Ishikawa (cell line): ENCODE measurements at regions not wholly inside any gene's neighbourhood (a gene's known extent, or its start where the extent isn't known, plus 50 kb on each side); places are given as distances from the start of the nearest gene placed in this dataset.

Experiments
- CEBPB ChIP-seq: IDR thresholded peaks from 2 replicates; pipeline ENCODE4 v1.6.1; 2012
- RAD21 ChIP-seq: IDR thresholded peaks from 2 replicates; pipeline ENCODE4 v1.6.1; 2012; ENCODE audit warnings: low read depth
- TF ChIP-seq, protein P1 (sequence below): IDR thresholded peaks from 2 replicates; pipeline ENCODE4 v1.6.1; 2012; ENCODE audit warnings: low read depth, mild to moderate bottlenecking

DNA sequence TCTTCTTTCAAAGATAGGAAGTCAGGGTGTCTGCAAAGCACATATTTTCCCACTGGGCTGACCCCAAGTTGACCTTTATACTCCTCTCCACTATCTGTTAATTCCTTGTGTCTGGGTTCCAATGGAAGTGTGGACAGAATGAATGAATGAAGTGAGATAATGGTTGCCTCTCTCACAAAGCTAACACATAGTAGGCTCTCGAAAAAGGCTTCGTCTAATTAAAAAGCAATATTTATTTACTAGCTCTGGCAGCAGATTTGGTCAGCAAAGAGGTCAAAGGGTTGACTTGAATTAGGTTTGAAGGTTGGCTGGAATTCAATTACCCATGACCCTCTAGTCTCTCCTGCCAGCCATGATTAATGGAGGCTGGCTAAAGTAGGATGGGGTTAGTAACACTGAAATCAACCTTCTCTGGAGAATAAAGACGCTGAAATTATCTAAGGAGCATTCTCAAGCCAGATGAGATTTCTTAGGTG lies 280.3 kb upstream of the KLF3 start:
- TF ChIP-seq, protein P1, sequence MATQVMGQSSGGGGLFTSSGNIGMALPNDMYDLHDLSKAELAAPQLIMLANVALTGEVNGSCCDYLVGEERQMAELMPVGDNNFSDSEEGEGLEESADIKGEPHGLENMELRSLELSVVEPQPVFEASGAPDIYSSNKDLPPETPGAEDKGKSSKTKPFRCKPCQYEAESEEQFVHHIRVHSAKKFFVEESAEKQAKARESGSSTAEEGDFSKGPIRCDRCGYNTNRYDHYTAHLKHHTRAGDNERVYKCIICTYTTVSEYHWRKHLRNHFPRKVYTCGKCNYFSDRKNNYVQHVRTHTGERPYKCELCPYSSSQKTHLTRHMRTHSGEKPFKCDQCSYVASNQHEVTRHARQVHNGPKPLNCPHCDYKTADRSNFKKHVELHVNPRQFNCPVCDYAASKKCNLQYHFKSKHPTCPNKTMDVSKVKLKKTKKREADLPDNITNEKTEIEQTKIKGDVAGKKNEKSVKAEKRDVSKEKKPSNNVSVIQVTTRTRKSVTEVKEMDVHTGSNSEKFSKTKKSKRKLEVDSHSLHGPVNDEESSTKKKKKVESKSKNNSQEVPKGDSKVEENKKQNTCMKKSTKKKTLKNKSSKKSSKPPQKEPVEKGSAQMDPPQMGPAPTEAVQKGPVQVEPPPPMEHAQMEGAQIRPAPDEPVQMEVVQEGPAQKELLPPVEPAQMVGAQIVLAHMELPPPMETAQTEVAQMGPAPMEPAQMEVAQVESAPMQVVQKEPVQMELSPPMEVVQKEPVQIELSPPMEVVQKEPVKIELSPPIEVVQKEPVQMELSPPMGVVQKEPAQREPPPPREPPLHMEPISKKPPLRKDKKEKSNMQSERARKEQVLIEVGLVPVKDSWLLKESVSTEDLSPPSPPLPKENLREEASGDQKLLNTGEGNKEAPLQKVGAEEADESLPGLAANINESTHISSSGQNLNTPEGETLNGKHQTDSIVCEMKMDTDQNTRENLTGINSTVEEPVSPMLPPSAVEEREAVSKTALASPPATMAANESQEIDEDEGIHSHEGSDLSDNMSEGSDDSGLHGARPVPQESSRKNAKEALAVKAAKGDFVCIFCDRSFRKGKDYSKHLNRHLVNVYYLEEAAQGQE: no peak
- TF ChIP-seq RAD21 (no peak), CEBPB (no peak)
